Endothelial cell of umbilical vein (primary cell): ENCODE measurements at regions not wholly inside any gene's neighbourhood (a gene's known extent, or its start where the extent isn't known, plus 50 kb on each side); places are given as distances from the start of the nearest gene placed in this dataset.

Experiments used
- EZH2 ChIP-seq: IDR thresholded peaks from 2 replicates; pipeline ENCODE4 v1.6.1; 2012; ENCODE audit warnings: borderline replicate concordance, low read depth, mild to moderate bottlenecking, moderate library complexity, low read length, inconsistent platforms; ENCODE audit not compliant: severe bottlenecking
- GATA2 ChIP-seq: IDR thresholded peaks from 2 replicates; pipeline ENCODE4 v1.7.0; 2011; ENCODE audit warnings: low read depth, mild to moderate bottlenecking, moderate library complexity, mixed read lengths, low read length; ENCODE audit not compliant: insufficient read length, insufficient read depth
- MYC ChIP-seq: IDR thresholded peaks from one replicate; pipeline ENCODE4 v1.6.1; 2011; ENCODE audit warnings: mild to moderate bottlenecking, low read depth, low read length
- POLR2A ChIP-seq: IDR thresholded peaks from 2 replicates; pipeline ENCODE4 v1.6.1; 2012; ENCODE audit warnings: low read depth, mild to moderate bottlenecking, control low read depth, low read length
- TF ChIP-seq, protein P1 (sequence below), 2 donors: IDR thresholded peaks; 1 replicate in 1 of 2; 2 replicates in 1 of 2; pipeline ENCODE4 v1.5.1; 2011; ENCODE audit warnings: low read length in 2 of 2, mild to moderate bottlenecking in 2 of 2, moderate library complexity in 2 of 2, control low read depth in 1 of 2, inconsistent platforms in 1 of 2, low read depth in 1 of 2; ENCODE audit not compliant: insufficient read depth in 1 of 2; ENCODE audit errors: extremely low read depth in 1 of 2

DNA sequence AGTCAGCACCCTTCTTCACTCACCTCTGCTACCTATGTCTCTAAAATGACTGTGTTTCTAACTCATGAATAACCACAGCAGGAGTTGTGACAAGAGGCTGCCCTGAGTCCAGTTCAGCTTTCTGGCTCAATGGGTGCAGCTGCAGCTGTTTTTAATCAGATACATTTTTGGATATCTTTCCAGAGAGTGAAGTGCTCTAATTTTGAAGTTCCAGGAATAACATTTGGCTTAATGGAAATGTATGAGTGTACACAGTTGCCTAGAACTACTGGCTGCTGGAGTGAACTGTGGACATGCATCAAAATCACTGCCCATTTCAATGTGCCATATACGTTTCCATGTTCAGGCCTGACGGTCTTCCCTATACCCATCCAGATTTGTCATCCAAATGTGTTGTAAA is 769.5 kb upstream of the ANO3 start:
- TF ChIP-seq, protein P1, sequence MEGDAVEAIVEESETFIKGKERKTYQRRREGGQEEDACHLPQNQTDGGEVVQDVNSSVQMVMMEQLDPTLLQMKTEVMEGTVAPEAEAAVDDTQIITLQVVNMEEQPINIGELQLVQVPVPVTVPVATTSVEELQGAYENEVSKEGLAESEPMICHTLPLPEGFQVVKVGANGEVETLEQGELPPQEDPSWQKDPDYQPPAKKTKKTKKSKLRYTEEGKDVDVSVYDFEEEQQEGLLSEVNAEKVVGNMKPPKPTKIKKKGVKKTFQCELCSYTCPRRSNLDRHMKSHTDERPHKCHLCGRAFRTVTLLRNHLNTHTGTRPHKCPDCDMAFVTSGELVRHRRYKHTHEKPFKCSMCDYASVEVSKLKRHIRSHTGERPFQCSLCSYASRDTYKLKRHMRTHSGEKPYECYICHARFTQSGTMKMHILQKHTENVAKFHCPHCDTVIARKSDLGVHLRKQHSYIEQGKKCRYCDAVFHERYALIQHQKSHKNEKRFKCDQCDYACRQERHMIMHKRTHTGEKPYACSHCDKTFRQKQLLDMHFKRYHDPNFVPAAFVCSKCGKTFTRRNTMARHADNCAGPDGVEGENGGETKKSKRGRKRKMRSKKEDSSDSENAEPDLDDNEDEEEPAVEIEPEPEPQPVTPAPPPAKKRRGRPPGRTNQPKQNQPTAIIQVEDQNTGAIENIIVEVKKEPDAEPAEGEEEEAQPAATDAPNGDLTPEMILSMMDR (IDR thresholded peaks at IDR 0.05; ENCODE audit: extremely low read depth in 1 of 2, insufficient read depth in 1 of 2, low read depth in 1 of 2, low read length in 2 of 2), result no peak
- TF ChIP-seq MYC (no peak), EZH2 (no peak), GATA2 (no peak), POLR2A (no peak)
